GM21576 (cell line): ENCODE measurements at regions not wholly inside any gene's neighbourhood (a gene's known extent, or its start where the extent isn't known, plus 50 kb on each side); places are given as distances from the start of the nearest gene placed in this dataset.
"Not testable (repeated sequence)": the region's sequence is repeated elsewhere in the genome, so short reads cannot be mapped to it uniquely, and the experiment has no call there.

ENCODE experiments used
- ATAC-seq: cut with Tn5 transposase; IDR thresholded peaks from one replicate; pipeline ENCODE4 v1.9.1; 2021; ENCODE audit warnings: mild to moderate bottlenecking, moderate library complexity; ENCODE audit not compliant: unreplicated experiment

DNA sequence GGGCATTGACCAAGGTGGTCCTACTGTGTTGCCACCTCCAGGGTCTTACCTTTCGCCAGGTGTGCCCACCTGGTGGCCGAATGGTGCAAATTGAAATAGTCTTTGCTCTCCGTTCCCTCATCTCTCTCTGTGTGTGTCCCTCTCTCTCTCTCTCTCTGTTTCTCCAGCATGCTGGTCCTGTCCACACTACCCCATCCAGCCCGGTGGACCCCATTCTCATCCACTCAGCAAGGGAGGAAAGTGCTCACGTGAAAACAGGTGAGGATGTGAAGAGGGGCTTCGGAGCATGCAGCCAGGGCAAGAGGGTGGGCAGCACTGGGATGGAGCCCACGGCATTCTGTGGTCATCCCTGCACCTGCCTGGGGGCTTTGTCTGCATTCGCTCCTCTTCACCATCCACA lies 150.1 kb downstream of the CRLF2 start:
- ATAC-seq, result no peak

GRCh38 chrX:1060562-1060960 lies 151.9 kb downstream of the CRLF2 start:
- no peak for ATAC-seq

DNA sequence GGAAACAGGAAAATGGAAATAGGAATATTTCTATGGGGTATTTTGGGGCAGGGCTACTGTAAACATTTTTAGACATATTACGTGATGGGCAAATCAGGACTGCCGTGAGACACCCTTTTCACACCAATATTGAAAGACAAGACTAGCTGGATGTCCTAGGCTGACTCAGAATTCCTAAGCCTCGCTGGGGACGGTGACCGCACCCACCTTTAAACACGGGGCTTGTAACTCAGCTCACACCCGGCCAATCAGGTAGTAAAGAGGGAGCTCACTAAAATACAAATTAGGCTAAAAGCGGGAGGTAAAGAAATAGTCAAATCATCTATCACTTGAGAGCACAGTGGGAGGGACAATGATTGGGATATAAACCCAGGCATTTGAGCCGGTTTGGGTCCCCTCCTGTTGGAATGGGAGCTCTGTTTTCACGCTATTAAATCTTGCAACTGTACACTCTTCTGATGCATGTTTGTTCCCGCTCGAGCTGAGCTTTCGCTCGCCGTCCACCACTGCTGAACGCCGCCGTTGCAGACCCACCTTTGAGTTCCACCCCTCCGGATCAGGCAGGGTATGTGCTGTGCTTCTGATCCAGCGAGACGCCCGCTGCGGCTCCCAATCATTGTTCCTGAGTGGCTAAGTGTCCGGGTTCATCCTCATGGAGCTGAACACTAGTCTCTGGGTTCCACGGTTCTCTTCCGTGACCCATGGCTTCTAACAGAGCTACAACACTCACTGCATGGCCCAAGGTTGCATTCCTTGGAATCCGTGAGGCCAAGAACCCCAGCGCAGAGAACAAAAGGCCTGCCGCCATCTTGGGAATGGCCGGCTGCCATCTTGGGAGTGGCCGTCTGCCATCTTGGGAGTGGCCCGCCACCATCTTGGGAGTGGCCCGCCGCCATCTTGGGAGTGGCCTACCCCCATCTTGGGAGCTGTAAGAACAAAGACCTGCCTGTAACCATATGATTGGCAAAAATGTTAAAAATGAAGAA lies 152.6 kb downstream of the CRLF2 start:
- ATAC-seq, result no peak

- not testable (repeated sequence) for ATAC-seq
Measured at GRCh38 chrX:1053600-1053999, 158.8 kb downstream of the CRLF2 start.

- no peak for ATAC-seq
Measured at GRCh38 chrX:1053072-1053471, 159.4 kb downstream of the CRLF2 start.

- ATAC-seq, result no peak
Measured at GRCh38 chrX:1052021-1052420, 160.4 kb downstream of the CRLF2 start.

DNA sequence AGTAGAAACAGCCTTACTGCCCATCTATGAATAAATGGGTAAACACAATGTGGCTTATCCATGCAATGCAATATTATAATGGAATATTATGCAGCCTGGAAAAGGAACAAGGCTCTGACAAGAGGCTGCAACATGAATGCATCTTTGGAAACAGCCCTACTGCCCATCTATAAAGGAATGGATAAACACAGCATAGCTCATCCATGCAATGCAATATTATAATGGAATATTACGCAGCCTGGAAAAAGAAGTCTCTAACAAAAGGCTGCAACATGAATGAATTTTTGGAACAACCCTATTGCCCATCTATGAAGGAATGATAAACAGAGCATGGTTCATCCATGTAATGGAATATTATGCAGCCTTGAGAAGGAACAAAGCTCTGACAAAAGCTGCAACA lies 161.0 kb downstream of the CRLF2 start:
- no peak for ATAC-seq

DNA sequence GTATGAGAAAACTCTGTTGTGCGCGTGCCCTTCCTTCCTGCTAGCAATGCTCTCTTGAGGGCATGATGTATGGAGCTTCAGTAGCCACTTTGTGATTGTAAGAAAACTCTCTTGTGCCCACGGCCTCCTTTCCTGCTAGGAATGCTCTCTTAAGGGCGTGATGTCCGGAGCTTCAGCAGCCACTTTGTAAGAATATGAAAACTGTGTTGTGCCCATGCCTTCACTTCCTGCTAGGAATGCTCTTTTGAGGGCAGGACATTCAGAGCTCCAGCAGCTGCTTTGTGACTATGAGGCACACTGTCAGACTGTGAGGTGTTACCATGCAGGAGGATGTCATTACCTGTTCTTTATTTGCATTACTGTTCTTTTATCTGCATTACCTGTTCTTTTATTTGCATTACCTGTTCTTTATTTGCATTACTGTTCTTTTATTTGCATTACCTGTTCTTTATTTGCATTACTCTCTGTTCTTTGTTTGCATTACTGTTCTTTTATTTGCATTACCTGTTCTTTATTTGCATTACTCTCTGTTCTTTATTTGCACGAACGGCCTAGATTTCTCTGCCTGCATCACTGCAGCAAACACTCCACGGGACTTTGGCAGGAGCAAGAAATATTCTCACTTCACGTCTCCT lies 166.7 kb downstream of the CRLF2 start:
- no peak for ATAC-seq

DNA sequence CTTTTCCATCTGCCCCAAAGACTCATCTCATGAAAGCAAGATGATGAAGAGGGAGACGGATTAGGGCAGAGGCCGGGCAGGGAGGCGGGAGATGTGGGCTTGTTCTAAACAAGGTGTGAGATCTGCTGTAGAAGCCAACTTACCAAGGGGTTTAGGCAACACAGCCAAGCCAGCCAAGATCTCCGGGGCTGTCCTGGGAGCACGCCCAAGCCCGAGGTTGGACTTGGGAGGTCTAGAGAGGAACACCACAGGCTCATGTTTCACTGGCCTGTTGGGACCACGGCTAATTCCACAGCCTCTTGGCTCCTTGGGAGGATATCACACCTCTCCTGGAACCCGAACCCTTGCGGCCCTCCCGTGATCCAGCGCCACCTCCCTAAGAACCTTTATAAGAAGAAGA lies 171.4 kb downstream of the CRLF2 start:
- ATAC-seq, result no peak

DNA sequence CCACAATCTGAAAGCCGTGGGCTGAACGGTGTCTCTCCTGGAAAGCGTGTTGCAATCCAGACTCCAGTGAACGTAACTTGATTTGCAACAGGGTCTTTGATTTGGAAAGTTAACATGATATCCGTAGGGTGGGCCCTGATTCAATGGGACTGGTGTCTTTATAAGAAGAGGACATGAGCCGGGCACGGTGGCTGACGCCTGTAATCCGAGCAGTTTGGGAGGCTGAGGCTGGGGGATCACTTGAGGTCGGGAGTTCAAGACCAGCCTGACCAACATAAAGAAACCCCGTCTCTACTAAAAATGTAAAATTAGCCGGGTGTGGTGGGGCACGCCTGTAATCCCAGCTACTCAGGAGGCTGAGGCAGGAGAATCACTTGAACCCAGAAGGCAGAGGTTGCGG lies 176.5 kb downstream of the CRLF2 start:
- ATAC-seq, result not testable (repeated sequence)

DNA sequence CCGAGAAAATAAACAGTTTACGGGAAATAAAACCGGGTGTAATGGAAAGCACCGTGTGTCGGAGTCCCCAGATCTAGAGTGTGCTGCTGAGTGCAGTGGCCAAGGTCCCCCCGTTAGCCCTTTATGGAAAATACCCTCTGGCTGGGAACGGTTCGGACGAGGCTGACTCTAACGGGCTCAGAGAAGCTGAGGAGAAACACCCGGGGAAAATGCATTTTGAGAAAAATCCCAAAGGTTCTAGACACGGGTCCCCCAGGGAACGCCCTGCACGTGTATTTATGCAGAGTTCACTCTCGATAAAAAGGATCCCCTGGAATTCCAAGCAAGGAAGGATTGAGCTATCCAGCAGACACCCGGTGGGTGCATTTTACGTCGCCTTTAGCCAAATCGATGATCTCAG lies 177.2 kb downstream of the CRLF2 start:
- no peak for ATAC-seq

- ATAC-seq, result no peak
Measured at GRCh38 chrX:1034717-1035116, 177.7 kb downstream of the CRLF2 start.

DNA sequence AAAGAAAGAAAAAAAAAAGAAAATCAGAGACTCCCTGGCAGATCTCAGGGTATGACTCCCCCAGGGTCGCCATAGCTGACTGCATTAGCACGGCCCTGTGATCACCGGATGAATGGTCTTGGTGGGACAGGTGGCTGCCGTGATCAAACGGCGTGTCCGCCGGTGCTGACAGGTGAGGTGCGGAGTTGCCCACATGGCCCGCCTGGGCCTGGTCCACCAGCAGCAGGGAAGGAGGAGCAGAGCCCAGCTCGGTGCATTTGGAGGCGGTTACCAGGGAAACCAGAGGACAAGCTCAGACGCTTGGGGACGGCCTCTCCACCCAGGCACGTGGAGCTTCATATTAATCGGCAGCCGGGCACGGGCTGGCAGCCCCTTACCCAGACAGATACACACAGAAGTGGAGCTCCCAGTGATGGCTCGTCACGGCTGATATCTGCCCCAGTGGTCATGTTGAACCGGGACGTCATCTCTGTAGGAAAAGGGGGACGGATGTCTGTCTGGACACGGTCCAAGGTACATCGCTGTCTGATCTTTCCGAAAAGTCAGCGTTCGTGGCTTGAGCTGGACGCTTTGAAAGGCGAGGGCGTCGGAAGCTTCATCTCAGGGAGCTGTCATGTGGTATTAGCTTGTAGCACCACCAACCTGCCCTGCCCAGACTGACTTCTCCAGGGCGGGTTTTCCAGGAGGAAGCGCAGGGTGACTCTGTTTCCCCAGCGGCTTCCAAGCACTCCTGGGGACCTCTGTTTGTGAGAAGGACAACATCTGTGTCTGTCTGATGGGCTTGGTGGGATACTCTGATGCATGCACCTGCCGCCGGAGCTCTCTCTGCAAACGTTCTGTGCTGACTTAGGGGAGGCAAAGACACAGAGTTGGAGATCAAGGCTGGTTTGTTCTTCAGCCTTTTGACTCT lies 180.7 kb downstream of the CRLF2 start:
- ATAC-seq, result no peak

GRCh38 chrX:1029494-1029893 lies 183.0 kb downstream of the CRLF2 start:
- no peak for ATAC-seq

DNA sequence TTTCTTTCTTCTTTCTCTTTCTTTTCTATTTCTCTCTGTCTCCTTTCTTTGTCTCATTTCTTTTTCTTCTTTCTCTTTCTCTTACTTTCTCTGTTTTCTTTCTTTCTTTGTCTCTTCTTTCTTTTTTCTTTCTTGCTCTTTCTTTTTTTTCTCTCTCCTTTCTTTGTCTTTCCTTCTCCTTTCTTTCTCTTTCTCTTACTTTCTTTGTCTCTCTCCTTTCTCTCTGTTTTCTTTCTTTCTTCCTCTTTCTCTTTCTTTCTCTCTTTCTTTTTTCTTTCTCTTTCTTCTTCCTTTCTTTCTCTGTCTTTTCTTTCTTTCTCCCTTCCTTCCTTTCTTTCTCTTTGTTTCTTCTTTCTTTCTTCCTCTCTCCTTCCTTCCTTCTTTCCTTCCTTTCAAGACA lies 184.8 kb downstream of the CRLF2 start:
- ATAC-seq, result no peak

GRCh38 chrX:1027133-1027532 lies 185.3 kb downstream of the CRLF2 start:
- ATAC-seq, result peak; percentile 26

DNA sequence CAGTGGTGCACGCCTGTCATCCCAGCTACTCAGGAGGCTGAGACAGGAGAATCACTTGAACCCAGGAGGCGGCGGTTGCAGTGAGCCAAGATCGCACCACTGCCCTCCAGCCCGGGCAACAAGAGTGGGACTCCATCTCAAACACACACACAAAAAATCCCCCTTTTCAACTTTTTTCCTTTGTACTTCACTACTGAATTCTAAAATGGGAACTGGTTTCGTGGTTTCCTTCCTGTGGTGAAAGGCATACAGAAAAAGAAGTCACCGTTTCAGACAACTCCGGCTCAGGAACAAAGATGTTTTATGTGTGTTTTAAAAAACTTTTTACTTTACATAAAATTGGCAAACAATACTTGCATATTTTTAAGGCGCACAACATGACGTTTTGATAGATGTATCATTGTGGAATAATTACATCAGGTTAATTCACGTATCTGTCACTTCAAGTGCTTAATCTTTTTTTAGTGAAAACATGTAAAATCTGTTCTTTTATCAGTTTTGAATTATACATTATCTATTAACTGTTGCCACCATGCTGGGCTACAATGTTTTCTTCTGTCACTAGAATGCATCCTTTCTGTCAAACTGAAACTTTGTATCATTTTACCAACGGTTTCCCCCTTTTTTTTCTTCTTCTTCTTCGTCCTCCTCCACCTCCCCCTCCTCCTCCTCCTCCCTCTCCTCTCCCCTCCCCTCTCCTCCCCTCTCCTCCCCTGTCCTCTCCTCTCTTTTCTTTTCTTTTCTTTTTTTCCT lies 186.0 kb downstream of the CRLF2 start:
- peak; percentile 56 for ATAC-seq

DNA sequence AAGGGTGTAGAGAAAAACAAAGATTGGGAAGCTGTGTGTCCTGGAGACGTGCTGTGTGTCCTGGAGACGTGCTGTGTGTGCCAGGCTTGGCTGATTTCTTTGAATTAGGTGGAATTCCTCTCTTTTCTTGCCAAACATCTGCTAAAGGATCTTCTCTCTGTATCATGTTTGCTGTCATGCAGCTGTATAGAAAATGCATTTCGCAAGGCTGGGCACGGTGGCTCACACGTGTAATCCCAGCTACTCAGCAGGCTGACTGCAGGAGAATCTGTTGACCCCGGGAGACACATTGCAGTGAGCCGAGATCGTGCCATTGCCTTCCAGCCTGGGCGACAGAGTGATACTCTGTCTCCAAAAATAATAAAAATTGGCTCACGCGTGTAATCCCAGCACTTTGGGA lies 187.0 kb downstream of the CRLF2 start:
- no peak for ATAC-seq

DNA sequence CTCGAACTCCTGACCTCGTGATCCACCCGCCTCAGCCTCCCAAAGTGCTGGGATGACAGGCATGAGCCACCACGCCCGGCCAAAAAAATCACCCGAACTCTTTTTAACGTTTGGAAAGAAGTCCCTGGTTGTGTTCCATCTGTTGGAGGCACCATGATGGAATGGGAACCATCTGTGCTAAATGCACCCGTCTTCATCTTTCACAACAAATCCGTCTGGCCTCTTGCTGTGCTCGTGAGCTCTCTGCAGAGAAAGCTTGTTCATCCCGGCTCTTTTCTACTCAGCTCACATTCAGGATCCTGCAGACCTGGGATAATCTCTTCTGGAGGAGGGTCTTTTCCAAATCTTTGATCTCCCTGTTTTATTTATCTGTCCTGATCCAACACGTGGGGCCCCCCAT lies 188.8 kb downstream of the CRLF2 start:
- no peak for ATAC-seq

DNA sequence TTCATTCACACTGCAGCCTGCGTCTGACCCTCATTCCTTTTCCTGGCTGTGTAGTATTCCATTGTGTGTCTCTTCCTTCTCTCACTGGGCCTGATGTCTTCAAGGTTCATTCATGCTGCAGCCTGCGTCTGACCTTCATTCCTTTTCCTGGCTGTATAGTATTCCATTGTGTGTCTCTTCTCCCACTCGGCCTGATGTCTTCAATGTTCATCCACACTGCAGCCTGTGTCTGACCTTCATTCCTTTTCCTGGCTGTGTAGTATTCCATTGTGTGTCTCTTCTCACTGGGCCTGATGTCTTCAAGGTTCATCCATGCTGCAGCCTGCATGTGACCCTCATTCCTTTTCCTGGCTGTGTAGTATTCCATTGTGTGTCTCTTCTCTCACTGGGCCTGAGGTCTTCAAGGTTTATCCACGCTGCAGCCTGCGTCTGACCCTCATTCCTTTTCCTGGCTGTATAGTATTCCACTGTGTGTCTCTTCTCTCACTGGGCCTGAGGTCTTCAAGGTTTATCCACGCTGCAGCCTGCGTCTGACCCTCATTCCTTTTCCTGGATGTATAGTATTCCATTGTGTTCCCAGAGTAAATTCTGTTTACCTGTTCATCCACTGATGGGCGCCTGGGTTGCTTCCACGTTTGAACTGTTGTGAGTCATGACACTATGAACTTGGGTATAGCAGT lies 191.0 kb downstream of the CRLF2 start:
- not testable (repeated sequence) for ATAC-seq
